ENCODE measurements at regions not wholly inside any gene's neighbourhood (a gene's known extent, or its start where the extent isn't known, plus 50 kb on each side); places are given as distances from the start of the nearest gene placed in this dataset.
A peak's percentile ranks its signal among the peaks of the same experiment; 100 is the strongest.

- Histone ChIP-seq H3K56ac (ENCODE audit: insufficient read length, low read depth, low read length) (no peak overlapping the region), H4K91ac (ENCODE audit: insufficient read length, low read depth, low read length) (no peak overlapping the region), H2BK20ac (ENCODE audit: low read depth, low read length, poor library complexity, severe bottlenecking) (no peak overlapping the region), H2BK120ac (ENCODE audit: low read depth, low read length, poor library complexity, severe bottlenecking) (no peak overlapping the region), H3T11ph (ENCODE audit: low read length) (no peak overlapping the region), H4K20me1 (ENCODE audit: control insufficient read depth, insufficient read depth, insufficient read length) (no peaks in the 10 kb centered on the region), H2BK12ac (ENCODE audit: insufficient read length, low read depth, low read length) (no peak overlapping the region), H3K79me2 (ENCODE audit: insufficient read depth, low read length) (no peaks in the 10 kb centered on the region), H2BK15ac (ENCODE audit: low read depth, low read length) (no peak overlapping the region), H3K9ac (ENCODE audit: extremely low read depth, insufficient read length, low read length) (no peak overlapping the region), H3K27ac (ENCODE audit: insufficient read length, low read depth, low read length) (no peak overlapping the region), H3K23me2 (ENCODE audit: insufficient read length, low read depth, low read length, poor library complexity, severe bottlenecking) (no peaks in the 10 kb centered on the region), H2AK5ac (ENCODE audit: insufficient read length, low read length) (no peak overlapping the region), H3K79me1 (ENCODE audit: insufficient read depth, low read depth, low read length, poor library complexity, severe bottlenecking) (no peaks in the 10 kb centered on the region), H3K9me3 (ENCODE audit: control insufficient read depth, low read depth, low read length) (no peaks in the 10 kb centered on the region), H3K4ac (ENCODE audit: low read depth, low read length) (no peak overlapping the region), H3K4me1 (ENCODE audit: insufficient read depth, low read length) (no peaks in the 10 kb centered on the region; the same call in 1 of the 2 replicates), H3K23ac (ENCODE audit: insufficient read length, low read depth, low read length) (no peak overlapping the region), H3K14ac (ENCODE audit: insufficient read depth, low read length) (no peak overlapping the region), H3K18ac (ENCODE audit: insufficient read length, low read depth, low read length) (no peak overlapping the region), H3K4me2 (ENCODE audit: insufficient read depth, insufficient read length, low read length) (no peak overlapping the region), H2BK5ac (ENCODE audit: insufficient read length, low read length) (no peak overlapping the region), H4K8ac (replicated peaks; ENCODE audit: insufficient read length, low read depth, low read length) (no peak overlapping the region), H4K5ac (ENCODE audit: insufficient read length, low read depth, low read length) (no peak overlapping the region), H2AFZ (ENCODE audit: low read length) (no peak overlapping the region), H3K27me3 (ENCODE audit: insufficient read depth, low read length) (no peaks in the 10 kb centered on the region)
- DNase-seq: no peak
- TF ChIP-seq, protein P1, sequence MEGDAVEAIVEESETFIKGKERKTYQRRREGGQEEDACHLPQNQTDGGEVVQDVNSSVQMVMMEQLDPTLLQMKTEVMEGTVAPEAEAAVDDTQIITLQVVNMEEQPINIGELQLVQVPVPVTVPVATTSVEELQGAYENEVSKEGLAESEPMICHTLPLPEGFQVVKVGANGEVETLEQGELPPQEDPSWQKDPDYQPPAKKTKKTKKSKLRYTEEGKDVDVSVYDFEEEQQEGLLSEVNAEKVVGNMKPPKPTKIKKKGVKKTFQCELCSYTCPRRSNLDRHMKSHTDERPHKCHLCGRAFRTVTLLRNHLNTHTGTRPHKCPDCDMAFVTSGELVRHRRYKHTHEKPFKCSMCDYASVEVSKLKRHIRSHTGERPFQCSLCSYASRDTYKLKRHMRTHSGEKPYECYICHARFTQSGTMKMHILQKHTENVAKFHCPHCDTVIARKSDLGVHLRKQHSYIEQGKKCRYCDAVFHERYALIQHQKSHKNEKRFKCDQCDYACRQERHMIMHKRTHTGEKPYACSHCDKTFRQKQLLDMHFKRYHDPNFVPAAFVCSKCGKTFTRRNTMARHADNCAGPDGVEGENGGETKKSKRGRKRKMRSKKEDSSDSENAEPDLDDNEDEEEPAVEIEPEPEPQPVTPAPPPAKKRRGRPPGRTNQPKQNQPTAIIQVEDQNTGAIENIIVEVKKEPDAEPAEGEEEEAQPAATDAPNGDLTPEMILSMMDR (conservative IDR thresholded peaks at IDR 0.05): no peak
- no CpG with 5 or more reads among the region's 6 CpGs for WGBS (ENCODE audit: extremely low coverage, insufficient read length, low lambda C conversion rate)
- H3K27me3 Mint-ChIP-seq (ENCODE audit: low read depth): peaks cover 2% of the 10 kb centered on the region
- H3K36me3 Mint-ChIP-seq (ENCODE audit: insufficient read depth in 1 of 3, low read depth in 3 of 3): peaks cover 0 to 3% (median 0%) of the 10 kb centered on the region in 3 experiments; a peak in 1 of 7 replicates
- peak overlapping the region in 1 of 3 experiments; percentile 29; a peak in 1 of 7 replicates for H3K27ac Mint-ChIP-seq
- peaks cover 0 to 3% of the 10 kb centered on the region in 2 experiments; a peak in 1 of 5 replicates for H3K9me3 Mint-ChIP-seq
- H3K4me1 Mint-ChIP-seq: peaks cover 21% of the 10 kb centered on the region in 2 experiments
- no peak overlapping the region for H3K4me3 Mint-ChIP-seq
Measured at GRCh38 chr17:5683241-5683640, 98.9 kb upstream of the NLRP1 start.
